PC-9 (cell line): ENCODE measurements at regions not wholly inside any gene's neighbourhood (a gene's known extent, or its start where the extent isn't known, plus 50 kb on each side); places are given as distances from the start of the nearest gene placed in this dataset.

ENCODE experiments used
- CTCF ChIP-seq: fragments of 200-600 bp; sonication (generic); conservative IDR thresholded peaks from 2 replicates; pipeline ENCODE4 v1.6.1; 2017; ENCODE audit warnings: mixed run types, antibody characterized with exemption, mild to moderate bottlenecking, moderate library complexity
- EZH2 ChIP-seq: fragments of 200-600 bp; sonication (generic); IDR thresholded peaks from 2 replicates; pipeline ENCODE4 v1.8.0; 2017; ENCODE audit warnings: antibody characterized with exemption, low read depth

GRCh38 chr19:46954993-46955812 is 64.4 kb upstream of the NPAS1 start:
- TF ChIP-seq EZH2 (no peak), CTCF (no peak)
